ENCODE measurements at regions not wholly inside any gene's neighbourhood (a gene's known extent, or its start where the extent isn't known, plus 50 kb on each side); places are given as distances from the start of the nearest gene placed in this dataset.

DNA sequence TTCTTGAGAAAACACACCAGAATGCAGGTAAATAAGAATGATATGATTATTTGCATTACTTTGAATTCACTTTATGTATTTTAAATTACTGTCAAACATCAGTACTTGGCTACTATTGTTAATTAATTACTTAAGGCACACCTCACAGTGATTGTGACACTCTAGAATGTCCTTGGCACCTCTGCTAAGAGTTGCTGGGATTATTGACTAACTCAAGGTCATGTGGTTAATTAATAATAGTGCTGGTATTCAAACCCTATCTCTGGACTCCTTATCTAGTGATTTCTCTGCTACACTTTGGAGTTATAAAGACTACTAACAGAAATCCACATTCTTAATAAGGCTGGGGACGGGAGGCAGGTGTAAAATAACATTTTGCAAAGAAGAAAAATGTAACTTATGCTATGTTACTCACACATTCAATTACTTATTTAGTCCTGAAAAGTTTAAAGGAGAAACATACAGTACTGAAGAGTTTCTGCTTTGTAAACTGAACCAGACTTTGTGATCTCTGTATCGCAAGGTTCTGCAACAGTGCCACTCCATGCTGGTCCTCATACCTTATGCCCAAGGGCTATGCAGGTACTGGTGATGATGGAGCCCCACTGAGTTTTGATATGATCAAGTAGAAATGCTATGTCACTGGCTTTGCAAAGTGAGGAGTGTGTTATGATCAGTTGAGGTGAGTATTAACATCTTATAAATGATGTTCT is 242.7 kb downstream of the MID1IP1 start:
- H3K36me3 ChIP-seq, result no peaks in the 10 kb centered on the region
- H3K4me1 ChIP-seq (ENCODE audit: control insufficient read depth in 1 of 2, low read depth in 2 of 2), result no peaks in the 10 kb centered on the region
- DNase-seq (ENCODE audit: low spot score) (no peak), ATAC-seq (ENCODE audit: insufficient number of reproducible peaks, low FRiP score, low read depth) (no peak)
- H3K27me3 ChIP-seq (replicated peaks; ENCODE audit: insufficient read depth), result no peaks in the 10 kb centered on the region
- H3K4me3 ChIP-seq, result no peak overlapping the region
- TF ChIP-seq, protein P1, sequence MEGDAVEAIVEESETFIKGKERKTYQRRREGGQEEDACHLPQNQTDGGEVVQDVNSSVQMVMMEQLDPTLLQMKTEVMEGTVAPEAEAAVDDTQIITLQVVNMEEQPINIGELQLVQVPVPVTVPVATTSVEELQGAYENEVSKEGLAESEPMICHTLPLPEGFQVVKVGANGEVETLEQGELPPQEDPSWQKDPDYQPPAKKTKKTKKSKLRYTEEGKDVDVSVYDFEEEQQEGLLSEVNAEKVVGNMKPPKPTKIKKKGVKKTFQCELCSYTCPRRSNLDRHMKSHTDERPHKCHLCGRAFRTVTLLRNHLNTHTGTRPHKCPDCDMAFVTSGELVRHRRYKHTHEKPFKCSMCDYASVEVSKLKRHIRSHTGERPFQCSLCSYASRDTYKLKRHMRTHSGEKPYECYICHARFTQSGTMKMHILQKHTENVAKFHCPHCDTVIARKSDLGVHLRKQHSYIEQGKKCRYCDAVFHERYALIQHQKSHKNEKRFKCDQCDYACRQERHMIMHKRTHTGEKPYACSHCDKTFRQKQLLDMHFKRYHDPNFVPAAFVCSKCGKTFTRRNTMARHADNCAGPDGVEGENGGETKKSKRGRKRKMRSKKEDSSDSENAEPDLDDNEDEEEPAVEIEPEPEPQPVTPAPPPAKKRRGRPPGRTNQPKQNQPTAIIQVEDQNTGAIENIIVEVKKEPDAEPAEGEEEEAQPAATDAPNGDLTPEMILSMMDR (IDR thresholded peaks at IDR 0.05), result no peak
- H3K9me3 ChIP-seq, result no peaks in the 10 kb centered on the region
- H3K27ac ChIP-seq, result no peak overlapping the region

GRCh38 chrX:39047174-39047573 is 245.9 kb downstream of the MID1IP1 start:
- no peaks in the 10 kb centered on the region for H3K27me3 ChIP-seq (replicated peaks; ENCODE audit: insufficient read depth)
- no peaks in the 10 kb centered on the region for H3K36me3 ChIP-seq
- DNase-seq (ENCODE audit: low spot score) (no peak), ATAC-seq (ENCODE audit: insufficient number of reproducible peaks, low FRiP score, low read depth) (no peak)
- H3K9me3 ChIP-seq, result no peaks in the 10 kb centered on the region
- H3K4me3 ChIP-seq, result no peak overlapping the region
- TF ChIP-seq, protein P1 (IDR thresholded peaks at IDR 0.05), result no peak
- H3K4me1 ChIP-seq (ENCODE audit: control insufficient read depth in 1 of 2, low read depth in 2 of 2), result no peaks in the 10 kb centered on the region
- H3K27ac ChIP-seq, result no peak overlapping the region

DNA sequence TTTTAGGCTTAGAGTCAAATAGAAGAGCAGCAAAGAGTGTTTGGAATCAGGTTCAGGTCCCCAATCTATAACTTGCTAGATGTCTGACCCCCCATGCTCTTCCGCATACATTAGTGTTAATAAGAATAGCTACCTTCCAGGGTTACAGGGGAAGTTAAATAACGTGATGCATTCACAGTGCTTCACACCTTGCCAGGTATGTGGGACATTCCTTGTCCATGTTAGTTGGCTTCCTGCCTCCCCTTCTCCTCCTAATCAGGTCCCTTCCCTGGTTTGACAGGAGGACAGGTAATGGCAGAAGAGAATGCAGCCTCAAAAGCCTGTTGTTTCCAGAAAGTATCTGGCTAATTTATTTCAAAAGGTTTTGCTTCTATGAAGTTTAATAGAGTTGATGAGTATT is 248.7 kb downstream of the MID1IP1 start:
- no peaks in the 10 kb centered on the region for H3K27me3 ChIP-seq (replicated peaks; ENCODE audit: insufficient read depth)
- no peaks in the 10 kb centered on the region for H3K36me3 ChIP-seq
- H3K27ac ChIP-seq, result no peak overlapping the region
- DNase-seq (ENCODE audit: low spot score), result no peak
- no peak overlapping the region for H3K4me3 ChIP-seq
- H3K9me3 ChIP-seq, result no peaks in the 10 kb centered on the region
- TF ChIP-seq, protein P1 (IDR thresholded peaks at IDR 0.05), result no peak
- no peaks in the 10 kb centered on the region for H3K4me1 ChIP-seq (ENCODE audit: control insufficient read depth in 1 of 2, low read depth in 2 of 2)
- ATAC-seq (ENCODE audit: insufficient number of reproducible peaks, low FRiP score, low read depth), result no peak

- H3K4me3 ChIP-seq, result no peak overlapping the region
- no peak overlapping the region for H3K27ac ChIP-seq
- DNase-seq (ENCODE audit: low spot score) (no peak), ATAC-seq (ENCODE audit: insufficient number of reproducible peaks, low FRiP score, low read depth) (no peak)
- H3K27me3 ChIP-seq (replicated peaks; ENCODE audit: insufficient read depth), result no peaks in the 10 kb centered on the region
- no peaks in the 10 kb centered on the region for H3K4me1 ChIP-seq (ENCODE audit: control insufficient read depth in 1 of 2, low read depth in 2 of 2)
- TF ChIP-seq, protein P1 (IDR thresholded peaks at IDR 0.05), result no peak
- H3K36me3 ChIP-seq, result no peaks in the 10 kb centered on the region
- no peaks in the 10 kb centered on the region for H3K9me3 ChIP-seq
Measured at GRCh38 chrX:39050427-39050826, 249.2 kb downstream of the MID1IP1 start.

- H3K9me3 ChIP-seq, result no peaks in the 10 kb centered on the region
- H3K27me3 ChIP-seq (replicated peaks; ENCODE audit: insufficient read depth), result no peaks in the 10 kb centered on the region
- no peaks in the 10 kb centered on the region for H3K4me1 ChIP-seq (ENCODE audit: control insufficient read depth in 1 of 2, low read depth in 2 of 2)
- H3K27ac ChIP-seq, result no peak overlapping the region
- ATAC-seq (ENCODE audit: insufficient number of reproducible peaks, low FRiP score, low read depth), result no peak
- H3K36me3 ChIP-seq, result no peaks in the 10 kb centered on the region
- H3K4me3 ChIP-seq, result no peak overlapping the region
- TF ChIP-seq, protein P1 (IDR thresholded peaks at IDR 0.05), result no peak
- no peak for DNase-seq (ENCODE audit: low spot score)
Measured at GRCh38 chrX:39052751-39053150, 251.5 kb downstream of the MID1IP1 start.
